Activated CD8-positive, alpha-beta memory T cell treated with anti-CD3 and anti-CD28 coated beads for 36 hours (primary cell): ENCODE measurements at regions not wholly inside any gene's neighbourhood (a gene's known extent, or its start where the extent isn't known, plus 50 kb on each side); places are given as distances from the start of the nearest gene placed in this dataset.
"Not testable (repeated sequence)": the region's sequence is repeated elsewhere in the genome, so short reads cannot be mapped to it uniquely, and the experiment has no call there.

Experiments
- CTCF ChIA-PET: fragments of 350-600 bp; sonication (Branson Sonifier 250); formaldehyde crosslinking; loops from one replicate; lab custom pipeline; 2021; ENCODE audit warnings: antibody characterized with exemption; lab: Charles Lee
- POLR2A ChIA-PET: fragments of 350-600 bp; sonication (Branson Sonifier 250); formaldehyde crosslinking; loops from one replicate; lab custom pipeline; 2021; ENCODE audit warnings: antibody characterized with exemption; lab: Charles Lee

DNA sequence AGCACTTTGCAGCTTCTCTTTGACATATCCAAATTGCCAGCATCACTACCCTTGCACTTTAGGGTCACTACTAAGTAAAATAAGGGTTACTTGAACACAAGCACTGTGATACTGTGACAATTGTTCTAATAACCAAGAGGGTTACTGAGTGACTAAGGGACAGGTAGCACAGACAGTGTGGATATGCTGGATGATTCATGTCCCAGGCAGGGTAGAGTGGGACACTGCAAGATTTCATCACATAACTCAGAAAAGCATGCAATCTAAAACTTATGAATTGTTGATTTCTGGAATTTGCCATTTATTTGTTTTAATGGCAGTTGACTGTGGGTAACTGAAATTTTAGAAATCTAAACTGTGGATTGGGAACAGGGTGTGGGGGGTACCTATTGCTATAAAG, 218.8 kb downstream of the KITLG start:
- POLR2A ChIA-PET: no interaction called here

DNA sequence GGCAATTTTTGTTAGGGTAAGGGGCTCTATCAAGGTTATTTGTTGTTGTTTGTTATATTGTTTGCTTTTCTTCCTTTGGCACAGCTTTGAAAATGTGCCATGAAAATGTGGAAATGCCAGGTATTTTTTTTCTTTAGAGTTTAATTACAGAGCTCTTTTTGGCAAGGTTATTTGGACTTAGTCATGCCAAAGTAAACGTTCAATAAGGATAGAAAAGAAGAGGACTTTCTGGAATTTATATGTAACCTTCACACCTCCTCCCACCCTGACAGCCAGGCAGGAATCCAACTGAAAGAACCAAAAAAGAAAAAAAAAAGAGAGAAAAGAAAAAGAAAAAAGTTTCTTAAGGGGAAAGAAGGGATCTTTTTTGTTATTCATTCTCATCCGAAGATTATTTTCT, 217.8 kb downstream of the KITLG start:
- POLR2A ChIA-PET: no interaction called here
- CTCF ChIA-PET: no interaction called here

More for the DNA sequence above, 218.8 kb downstream of the KITLG start:
- CTCF ChIA-PET: no interaction called here

DNA sequence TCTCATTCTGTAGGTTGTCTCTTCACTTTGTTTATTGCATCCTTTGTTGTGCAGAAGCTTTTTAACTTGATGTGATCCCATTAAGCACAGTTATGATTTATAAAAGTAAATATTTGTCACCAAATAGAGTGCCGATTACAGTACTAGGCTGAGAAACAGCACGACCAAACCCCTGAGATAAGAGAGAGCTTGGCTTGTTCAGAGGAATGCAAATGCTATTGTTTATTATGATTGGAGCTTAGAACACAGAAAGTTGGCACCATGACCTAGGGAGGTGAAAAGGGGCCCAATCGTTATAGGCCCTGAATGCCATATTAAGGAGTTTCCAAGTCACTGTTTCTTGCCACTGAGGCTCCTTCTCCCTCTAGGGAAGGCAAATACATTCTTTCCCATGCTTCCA, 214.9 kb downstream of the KITLG start:
- ChIA-PET POLR2A (no interaction called here), CTCF (no interaction called here)

DNA sequence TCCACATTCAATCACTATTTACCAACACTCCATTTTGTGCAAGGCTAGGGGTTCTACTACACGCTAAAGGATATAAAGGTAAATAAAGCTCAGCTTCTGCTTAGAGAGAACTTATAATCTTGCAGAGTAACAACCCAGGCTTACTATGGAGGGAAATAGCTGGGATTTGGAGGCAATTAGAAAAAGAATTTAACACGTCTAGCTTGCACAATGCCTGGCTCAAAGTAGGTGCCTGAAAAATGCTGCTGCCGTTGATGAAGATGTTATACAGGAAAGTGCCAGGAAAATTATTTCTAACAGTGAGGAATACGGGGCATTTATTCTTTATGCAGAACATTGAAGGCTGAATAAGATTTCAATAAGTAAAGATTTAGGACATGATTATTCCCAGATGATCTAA, 214.2 kb downstream of the KITLG start:
- POLR2A ChIA-PET: no interaction called here
- CTCF ChIA-PET: no interaction called here

DNA sequence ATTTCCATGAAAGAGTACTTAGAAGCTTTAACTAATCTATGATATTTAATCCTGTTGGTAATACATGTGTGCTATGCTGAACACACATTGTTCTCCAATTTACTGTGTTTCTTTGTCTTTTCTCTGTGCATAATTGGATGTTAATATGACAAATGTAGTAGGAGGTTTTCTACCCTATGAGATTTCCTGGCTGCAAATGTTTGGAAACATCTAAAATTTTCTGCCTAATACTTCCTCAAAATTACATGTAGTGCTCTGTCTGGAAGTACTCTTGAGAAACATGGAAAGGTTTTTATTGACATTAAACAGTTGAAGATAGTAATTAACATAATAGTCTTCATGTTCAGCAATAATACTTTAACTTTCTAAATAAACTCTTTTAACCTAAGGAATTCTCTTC, 213.0 kb downstream of the KITLG start:
- ChIA-PET CTCF (no interaction called here), POLR2A (no interaction called here)

DNA sequence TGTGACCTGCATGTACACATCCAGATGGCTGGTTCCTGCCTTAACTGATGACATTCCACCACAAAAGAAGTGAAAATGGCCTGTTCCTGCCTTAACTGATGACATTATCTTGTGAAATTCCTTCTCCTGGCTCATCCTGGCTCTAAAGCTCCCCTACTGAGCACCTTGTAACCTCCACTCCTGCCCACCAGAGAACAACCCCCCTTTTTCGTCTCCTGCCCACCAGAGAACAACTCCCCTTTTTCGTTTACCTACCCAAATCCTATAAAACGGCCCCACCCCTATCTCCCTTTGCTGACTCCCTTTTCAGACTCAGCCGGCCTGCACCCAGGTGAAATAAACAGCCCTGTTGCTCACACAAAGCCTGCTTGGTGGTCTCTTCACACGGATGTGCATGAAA, 212.2 kb downstream of the KITLG start:
- POLR2A ChIA-PET, CTCF ChIA-PET: not testable (repeated sequence)

DNA sequence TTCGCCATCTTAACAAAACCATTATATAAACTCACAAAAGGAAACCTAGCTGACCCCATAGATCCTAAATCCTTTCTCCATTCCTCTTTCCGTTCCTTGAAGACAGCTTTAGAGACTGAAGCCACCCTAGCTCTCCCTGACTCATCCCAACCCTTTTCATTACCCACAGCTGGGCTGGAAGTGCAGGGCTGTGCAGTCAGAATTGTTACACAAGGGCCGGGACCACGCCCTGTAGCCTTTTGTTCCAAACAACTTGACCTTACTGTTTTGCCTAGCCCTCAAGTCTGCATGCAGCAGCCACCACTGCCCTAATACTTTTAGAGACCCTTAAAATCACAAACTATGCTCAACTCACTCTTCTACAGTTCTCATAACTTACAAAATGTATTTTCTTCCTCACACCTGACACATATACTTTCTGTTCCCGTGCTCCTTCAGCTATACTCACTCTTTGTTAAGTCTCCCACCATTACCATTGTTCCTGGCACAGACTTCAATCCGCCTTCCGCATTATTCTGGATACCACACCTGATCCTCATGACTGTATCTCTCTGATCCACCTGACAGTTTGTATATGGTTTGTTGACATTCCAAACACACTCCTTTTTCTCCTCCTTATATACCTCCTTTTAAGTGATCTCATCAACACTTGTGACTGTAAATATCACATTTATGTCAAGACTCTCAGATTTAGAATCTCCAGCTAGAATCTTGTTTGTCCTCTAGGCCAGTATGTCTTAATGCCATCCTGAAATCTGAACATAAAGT, 208.7 kb downstream of the KITLG start:
- CTCF ChIA-PET: interaction anchor here (0.6 kb wide), 1 partner anchor 36 kb away, joined by 5 read pairs; no protein-coding TSS in a partner anchor

DNA sequence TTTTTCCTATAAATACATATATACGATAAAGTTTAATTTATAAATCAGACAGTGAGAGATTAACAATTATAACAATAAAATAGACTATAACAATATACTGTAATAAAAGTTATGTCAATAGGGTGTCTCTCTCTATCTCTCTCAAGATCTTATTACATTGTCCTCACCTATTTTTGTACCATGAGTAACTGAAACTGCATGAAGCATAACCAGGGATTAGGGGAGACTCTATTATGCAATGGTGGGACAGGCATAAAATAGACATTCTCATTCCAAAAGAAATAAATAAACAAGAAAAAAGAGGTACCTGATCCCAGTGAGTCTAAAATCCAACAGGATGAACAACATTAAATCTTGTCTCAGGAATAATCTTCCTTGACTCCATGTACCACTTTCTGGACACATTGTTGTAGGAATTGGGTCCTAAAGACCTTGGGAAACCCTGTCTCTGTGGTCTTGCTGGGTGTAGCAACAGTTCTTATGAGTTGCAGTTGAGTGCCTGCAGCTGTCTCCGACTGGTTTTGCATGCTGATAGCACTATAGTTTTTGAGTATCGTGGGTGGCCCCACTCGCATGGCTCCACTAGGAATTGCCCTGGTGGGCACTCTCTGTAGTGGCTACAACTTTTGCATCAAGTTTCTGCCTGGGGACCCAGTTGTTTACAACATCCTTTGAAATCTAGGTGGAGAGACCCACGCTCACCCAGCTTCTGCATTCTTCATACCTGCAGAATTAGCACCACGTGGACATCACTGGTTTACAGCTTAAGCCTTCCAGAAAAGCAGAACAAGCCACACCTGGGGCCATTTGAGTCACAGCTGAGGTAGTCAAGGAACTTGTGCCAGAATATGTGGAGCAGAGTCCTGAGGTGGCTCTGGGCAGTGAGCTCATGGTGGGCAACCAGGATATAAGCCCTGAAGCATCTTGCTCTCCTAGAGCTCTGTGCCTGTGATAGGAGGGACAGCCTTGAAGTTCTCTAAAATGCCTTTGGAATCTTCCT, 204.7 kb downstream of the KITLG start:
- ChIA-PET CTCF (no interaction called here), POLR2A (no interaction called here)

More for the DNA sequence above, 208.7 kb downstream of the KITLG start:
- POLR2A ChIA-PET: no interaction called here

DNA sequence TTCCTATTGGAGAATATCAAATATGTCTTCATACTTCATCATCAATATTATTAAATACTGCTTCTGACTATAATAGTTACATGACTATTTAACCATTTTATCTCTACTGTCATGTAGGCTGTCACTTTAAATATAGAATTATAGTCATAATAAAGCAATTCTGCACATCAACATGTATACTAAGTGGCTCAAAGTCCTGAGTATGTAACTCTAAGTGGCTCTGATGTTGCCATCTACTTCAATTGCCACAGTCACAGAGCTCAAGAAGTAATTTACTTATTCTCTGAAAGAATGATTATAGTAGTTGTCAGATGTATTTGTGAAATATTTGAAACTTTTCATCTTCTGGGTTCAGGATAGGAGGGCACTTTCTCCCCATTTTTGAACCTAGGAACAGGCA, 202.3 kb downstream of the KITLG start:
- ChIA-PET POLR2A (no interaction called here), CTCF (no interaction called here)

DNA sequence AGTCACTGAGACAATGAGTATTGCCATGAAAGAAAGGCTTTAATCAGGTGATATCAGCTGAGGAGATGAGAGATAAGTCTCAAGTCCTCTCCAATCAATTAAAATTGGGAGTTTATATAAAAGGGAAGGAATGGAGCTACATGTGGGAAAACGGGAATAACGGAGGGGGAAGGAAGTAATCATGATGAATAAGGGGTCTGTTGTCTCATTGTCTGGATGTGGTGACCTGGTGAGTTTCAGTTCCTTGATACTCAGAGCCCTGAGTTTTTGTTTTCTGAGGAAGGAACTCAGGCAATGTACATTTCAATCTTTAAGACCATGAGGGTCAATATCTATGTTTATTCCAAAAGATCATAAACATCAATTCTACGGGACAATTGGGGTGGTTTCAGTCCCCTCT, 198.8 kb downstream of the KITLG start:
- ChIA-PET CTCF (no interaction called here), POLR2A (no interaction called here)

DNA sequence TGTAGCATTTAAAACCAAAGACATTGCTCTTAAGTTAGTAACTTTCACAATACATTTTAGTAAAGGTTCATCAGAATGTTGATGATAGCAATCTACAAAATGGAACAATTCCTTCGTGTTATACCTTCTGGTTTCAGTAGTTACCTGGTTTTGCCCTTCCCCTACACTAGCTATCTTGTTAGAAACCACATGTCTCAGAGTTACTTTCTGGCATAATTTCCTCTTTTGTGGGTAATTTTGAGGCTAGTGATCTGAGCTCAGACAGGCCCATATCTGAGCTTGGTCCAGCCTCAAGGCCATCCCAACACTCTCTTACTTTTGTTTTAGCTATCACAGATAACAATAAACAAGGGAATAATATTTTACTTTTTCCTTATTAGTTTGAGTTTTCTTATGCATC, 196.9 kb downstream of the KITLG start:
- ChIA-PET CTCF (no interaction called here), POLR2A (no interaction called here)

DNA sequence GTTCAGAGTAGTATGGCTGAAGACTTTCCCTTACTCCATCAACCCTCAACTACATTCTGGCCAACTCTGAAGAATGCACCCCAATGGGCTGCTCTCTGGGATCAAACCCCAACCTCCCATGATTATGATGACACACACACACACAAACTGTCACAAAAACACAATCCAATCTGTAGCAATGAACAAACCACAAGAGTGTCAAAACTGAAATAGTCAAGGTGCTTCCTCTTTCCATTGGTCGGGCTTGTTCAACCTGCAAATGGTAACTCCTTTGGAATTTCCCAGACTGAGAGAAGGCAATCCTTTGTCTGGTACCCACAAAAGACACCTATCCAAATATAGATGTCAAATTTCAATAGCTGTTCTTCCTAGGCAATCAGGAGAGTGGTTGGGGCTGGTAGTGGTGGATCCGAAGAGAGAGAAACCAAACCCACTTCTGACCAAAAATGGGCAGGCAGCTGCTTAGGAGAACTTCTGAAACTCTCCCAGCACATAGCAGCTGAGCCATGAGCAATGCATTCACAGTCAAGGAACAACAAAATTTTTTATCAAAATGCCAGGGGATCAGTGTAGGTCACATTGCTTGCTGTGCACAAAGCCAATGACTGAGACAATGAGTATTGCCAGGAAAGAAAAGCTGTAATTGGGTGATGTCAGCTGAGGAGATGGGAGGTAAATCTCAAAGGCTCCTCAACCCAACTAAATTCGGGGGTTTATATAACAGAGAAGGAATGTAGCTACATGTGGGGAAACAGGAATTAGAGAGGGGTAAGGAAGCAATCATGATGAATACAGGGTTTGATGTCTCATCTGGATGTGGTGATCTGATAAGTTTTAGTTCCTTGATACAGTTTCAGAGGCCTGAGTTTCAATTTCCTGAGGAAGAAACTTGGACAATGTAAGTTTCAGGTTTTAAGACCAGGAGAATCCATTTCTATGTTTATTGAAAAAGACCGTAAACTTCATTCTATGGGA, 191.4 kb downstream of the KITLG start:
- ChIA-PET POLR2A (no interaction called here), CTCF (no interaction called here)

DNA sequence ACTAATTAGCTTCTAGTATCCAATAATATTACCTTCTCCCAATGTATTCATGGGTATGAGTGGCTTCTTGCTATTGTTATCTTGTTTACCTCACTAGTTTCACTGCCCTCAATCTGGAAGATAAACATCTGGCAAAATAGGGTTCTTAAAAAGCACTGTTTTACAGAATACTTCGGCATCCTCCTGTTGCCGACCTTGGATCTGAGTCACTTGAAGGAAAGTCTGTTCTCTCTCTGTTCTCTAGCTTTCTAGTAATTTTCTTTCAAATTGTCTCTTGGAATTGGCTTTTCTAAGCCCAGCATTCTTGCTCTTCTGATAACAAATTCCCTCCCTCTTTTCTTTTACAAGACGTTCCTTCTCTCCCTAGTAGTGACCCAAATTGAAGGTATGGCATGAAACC, 189.5 kb downstream of the KITLG start:
- POLR2A ChIA-PET: no interaction called here

DNA sequence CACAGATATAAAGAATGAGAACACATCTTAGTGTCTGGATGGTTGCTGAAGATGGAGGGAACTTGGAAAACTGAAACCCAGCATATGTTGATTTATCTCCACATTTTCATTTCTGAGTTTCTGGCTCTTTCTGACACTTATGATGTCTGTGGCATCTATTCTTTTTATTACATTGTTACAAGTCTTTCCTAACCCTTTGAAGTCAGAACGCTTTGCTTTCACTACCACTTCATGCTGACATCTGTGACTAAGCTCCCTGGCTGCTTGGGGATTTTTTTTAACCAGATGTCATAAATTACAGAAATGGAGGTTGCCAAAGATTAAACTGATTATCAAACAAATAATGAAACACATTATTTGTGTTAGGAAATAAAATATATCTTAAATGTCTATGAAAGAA, 188.7 kb downstream of the KITLG start:
- CTCF ChIA-PET: no interaction called here

More for the DNA sequence above, 189.5 kb downstream of the KITLG start:
- CTCF ChIA-PET: no interaction called here

DNA sequence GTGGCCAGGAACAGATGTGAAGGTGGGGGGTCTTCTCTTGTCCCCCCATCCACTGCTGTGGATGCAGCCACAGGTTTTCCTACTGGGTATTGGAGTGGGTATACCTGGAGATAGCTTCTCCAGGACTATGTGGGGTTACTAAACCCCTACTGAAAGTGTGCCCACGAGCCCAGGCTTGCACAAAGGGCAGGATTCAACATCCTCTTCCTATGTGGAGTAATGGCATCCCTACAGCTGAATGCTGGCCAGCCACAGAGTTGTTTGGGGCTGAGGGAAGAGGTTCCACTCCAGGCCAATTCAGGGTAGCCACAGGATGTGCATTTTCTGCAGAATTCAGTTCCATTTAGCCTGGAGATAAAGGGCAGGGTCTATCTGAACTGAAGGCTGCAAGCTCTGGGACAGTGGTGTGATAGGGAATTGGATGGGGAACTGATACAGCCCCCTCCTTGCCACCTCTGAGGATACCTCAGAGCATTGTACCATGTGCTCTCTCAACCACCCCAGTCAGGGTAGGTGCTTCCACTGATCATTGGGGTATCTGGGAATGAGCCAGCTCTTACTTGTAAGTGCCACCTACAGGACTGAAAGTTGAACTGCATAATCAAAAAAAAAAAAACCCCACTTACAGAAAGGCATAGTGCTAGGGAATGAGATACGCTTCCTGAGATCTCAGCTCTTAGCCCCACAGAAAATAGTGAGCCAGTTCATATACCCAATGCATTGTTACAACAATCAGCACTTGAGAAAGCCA, 187.1 kb downstream of the KITLG start:
- ChIA-PET CTCF (no interaction called here), POLR2A (no interaction called here)

More for the DNA sequence above, 188.7 kb downstream of the KITLG start:
- POLR2A ChIA-PET: no interaction called here

DNA sequence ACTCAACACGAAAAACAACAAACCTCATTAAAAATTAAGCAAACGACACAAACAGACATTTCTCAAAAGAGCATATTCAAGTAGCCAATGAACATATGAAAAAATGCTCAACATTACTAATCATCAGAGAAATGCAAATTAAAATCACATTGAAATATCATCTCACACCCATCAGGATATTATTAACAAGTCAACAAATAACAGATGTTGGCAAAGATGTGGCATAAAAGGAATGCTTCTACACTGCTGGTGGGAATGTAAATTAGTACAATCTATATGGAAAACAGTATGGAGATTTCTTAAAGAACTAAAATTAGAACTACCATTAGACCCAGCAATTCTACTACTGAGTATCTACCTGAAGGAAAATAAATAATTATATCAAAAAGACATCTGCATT, 182.2 kb downstream of the KITLG start:
- POLR2A ChIA-PET: no interaction called here

DNA sequence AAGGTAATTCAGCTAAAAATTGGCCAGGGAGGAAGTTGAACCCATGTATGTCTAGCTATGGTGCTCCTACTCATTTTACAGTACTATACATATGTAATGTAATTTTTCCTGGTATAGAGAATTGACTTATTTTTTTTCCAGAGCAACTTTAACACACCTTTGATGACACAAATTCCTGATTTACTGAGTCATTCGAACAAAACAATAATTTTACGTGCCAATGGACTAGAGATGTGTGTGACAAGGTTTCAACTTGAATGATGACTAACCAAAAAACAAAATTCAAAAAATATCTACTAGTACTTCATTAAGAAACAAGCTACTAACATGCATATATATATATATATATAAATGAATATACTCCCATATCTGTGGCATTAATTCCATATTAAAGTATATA, 180.5 kb downstream of the KITLG start:
- ChIA-PET POLR2A (no interaction called here), CTCF (no interaction called here)

More for the DNA sequence above, 182.2 kb downstream of the KITLG start:
- CTCF ChIA-PET: no interaction called here

DNA sequence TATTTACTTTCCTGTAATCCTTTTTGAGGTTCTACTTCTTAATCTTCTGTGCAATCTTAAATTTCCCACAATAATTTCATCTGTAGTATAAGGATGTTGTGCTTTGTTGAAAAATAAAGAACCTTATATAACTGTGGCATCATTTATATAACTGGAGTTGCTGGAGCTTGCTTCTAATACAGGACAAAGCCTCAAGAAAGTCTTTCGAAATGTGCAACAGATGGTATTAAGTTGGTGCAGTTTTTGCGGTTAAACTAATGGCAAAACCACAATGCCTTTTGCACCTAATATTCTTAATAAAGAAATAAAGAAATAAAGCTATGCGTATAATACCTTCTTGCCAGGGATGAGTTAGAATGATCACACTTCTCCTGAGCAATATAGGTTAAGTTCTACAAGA, 180.0 kb downstream of the KITLG start:
- ChIA-PET POLR2A (no interaction called here), CTCF (no interaction called here)

DNA sequence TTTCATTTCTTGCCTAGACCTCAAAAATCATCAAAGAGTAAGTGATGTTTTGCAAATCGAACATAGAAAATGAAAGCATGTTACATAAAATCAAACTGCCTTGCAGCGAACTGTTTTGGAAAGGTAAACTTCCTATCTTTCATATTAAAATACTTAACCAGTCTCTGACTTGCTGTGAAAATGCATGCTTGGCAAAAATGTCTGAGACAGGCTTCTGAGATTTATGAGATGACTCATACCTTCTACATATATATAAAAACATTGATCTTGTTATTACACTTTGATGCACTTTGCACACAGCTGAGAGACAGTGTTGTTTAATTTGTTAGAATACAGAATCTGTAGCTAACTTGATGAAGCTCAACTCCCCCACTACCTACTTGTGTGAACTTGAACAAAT, 179.1 kb downstream of the KITLG start:
- ChIA-PET POLR2A (no interaction called here), CTCF (no interaction called here)
